NCI-H2171 (cell line): ENCODE measurements at regions not wholly inside any gene's neighbourhood (a gene's known extent, or its start where the extent isn't known, plus 50 kb on each side); places are given as distances from the start of the nearest gene placed in this dataset.

Source experiments
- DNase-seq: peaks from one replicate; lab custom pipeline; 2025; lab: John Stamatoyannopoulos, UW

GRCh38 chr2:239531456-239532241 lies 130.8 kb upstream of the HDAC4 start:
- no peak for DNase-seq

GRCh38 chr2:239530749-239531316 lies 130.0 kb upstream of the HDAC4 start:
- DNase-seq, result no peak

- DNase-seq, result no peak
Measured at GRCh38 chr2:239529313-239530015, 128.6 kb upstream of the HDAC4 start.

GRCh38 chr2:239528883-239529282 lies 128.1 kb upstream of the HDAC4 start:
- DNase-seq, result no peak

- DNase-seq, result no peak
Measured at GRCh38 chr2:239528146-239528545, 127.3 kb upstream of the HDAC4 start.

- DNase-seq, result no peak
Measured at GRCh38 chr2:239526666-239527415, 126.0 kb upstream of the HDAC4 start.

- DNase-seq, result no peak
Measured at GRCh38 chr2:239526038-239526437, 125.2 kb upstream of the HDAC4 start.

- DNase-seq, result no peak
Measured at GRCh38 chr2:239523954-239524330, 123.1 kb upstream of the HDAC4 start.

GRCh38 chr2:239523147-239523953 lies 122.5 kb upstream of the HDAC4 start:
- DNase-seq, result no peak

GRCh38 chr2:239522740-239523119 lies 121.9 kb upstream of the HDAC4 start:
- no peak for DNase-seq

GRCh38 chr2:239522002-239522739 lies 121.4 kb upstream of the HDAC4 start:
- no peak for DNase-seq

GRCh38 chr2:239521518-239521815 lies 120.6 kb upstream of the HDAC4 start:
- no peak for DNase-seq

- no peak for DNase-seq
Measured at GRCh38 chr2:239520811-239521517, 120.1 kb upstream of the HDAC4 start.

- DNase-seq, result no peak
Measured at GRCh38 chr2:239519921-239520585, 119.2 kb upstream of the HDAC4 start.

- DNase-seq, result peak; percentile 47
Measured at GRCh38 chr2:239519089-239519920, 118.5 kb upstream of the HDAC4 start.

- DNase-seq, result no peak
Measured at GRCh38 chr2:239518286-239519088, 117.7 kb upstream of the HDAC4 start.

GRCh38 chr2:239517686-239518085 lies 116.9 kb upstream of the HDAC4 start:
- no peak for DNase-seq

GRCh38 chr2:239516954-239517305 lies 116.1 kb upstream of the HDAC4 start:
- no peak for DNase-seq
